ENCODE measurements at regions not wholly inside any gene's neighbourhood (a gene's known extent, or its start where the extent isn't known, plus 50 kb on each side); places are given as distances from the start of the nearest gene placed in this dataset.

DNA sequence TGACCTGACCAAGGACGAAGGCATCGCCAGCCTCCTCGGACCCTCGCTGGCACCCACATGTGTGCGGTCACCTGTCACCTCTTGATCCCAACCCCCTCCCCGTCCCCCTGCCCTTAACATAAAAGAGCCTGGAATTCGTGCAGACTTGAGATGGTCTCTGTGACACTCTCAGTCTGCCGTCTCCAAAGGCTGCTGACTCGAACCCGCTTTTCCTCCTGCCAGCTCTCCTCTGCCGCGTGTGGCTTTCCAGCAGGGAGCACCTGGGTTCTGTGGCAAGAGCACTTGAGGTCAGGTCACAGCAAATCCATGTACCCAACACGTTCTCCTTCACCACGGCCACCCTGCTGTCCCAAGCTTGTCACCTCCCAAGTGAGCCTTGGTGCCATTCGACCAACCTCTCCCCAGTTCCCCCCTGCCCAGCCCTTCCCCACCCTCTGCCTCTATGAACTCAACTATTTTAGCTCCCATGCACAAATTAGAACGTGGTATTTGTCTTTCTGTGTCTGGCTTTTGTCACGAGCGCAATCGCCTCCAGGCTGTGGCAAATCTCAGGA lies 207.6 kb downstream of the BRD1 start:
- TF ChIP-seq, protein P1, sequence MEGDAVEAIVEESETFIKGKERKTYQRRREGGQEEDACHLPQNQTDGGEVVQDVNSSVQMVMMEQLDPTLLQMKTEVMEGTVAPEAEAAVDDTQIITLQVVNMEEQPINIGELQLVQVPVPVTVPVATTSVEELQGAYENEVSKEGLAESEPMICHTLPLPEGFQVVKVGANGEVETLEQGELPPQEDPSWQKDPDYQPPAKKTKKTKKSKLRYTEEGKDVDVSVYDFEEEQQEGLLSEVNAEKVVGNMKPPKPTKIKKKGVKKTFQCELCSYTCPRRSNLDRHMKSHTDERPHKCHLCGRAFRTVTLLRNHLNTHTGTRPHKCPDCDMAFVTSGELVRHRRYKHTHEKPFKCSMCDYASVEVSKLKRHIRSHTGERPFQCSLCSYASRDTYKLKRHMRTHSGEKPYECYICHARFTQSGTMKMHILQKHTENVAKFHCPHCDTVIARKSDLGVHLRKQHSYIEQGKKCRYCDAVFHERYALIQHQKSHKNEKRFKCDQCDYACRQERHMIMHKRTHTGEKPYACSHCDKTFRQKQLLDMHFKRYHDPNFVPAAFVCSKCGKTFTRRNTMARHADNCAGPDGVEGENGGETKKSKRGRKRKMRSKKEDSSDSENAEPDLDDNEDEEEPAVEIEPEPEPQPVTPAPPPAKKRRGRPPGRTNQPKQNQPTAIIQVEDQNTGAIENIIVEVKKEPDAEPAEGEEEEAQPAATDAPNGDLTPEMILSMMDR (conservative IDR thresholded peaks at IDR 0.05; ENCODE audit: low read depth in 2 of 2): no peak
- TF ChIP-seq NANOG (IDR thresholded peaks at IDR 0.05; ENCODE audit: borderline replicate concordance) (no peak), POLR2AphosphoS5 (IDR thresholded peaks at IDR 0.05; ENCODE audit: low read depth) (no peak), EZH2 (IDR thresholded peaks at IDR 0.05; ENCODE audit: low read depth, unreplicated experiment) (no peak), EZH2phosphoT487 (IDR thresholded peaks at IDR 0.05; ENCODE audit: unreplicated experiment) (no peak), CREB1 (CRISPR knock-in tag; IDR thresholded peaks at IDR 0.05; ENCODE audit: low read depth) (no peak), JUNB (IDR thresholded peaks at IDR 0.05; ENCODE audit: unreplicated experiment) (no peak), ZNF331 (CRISPR knock-in tag; IDR thresholded peaks at IDR 0.05; ENCODE audit: low read depth) (no peak)
- TF ChIP-seq, protein P2, sequence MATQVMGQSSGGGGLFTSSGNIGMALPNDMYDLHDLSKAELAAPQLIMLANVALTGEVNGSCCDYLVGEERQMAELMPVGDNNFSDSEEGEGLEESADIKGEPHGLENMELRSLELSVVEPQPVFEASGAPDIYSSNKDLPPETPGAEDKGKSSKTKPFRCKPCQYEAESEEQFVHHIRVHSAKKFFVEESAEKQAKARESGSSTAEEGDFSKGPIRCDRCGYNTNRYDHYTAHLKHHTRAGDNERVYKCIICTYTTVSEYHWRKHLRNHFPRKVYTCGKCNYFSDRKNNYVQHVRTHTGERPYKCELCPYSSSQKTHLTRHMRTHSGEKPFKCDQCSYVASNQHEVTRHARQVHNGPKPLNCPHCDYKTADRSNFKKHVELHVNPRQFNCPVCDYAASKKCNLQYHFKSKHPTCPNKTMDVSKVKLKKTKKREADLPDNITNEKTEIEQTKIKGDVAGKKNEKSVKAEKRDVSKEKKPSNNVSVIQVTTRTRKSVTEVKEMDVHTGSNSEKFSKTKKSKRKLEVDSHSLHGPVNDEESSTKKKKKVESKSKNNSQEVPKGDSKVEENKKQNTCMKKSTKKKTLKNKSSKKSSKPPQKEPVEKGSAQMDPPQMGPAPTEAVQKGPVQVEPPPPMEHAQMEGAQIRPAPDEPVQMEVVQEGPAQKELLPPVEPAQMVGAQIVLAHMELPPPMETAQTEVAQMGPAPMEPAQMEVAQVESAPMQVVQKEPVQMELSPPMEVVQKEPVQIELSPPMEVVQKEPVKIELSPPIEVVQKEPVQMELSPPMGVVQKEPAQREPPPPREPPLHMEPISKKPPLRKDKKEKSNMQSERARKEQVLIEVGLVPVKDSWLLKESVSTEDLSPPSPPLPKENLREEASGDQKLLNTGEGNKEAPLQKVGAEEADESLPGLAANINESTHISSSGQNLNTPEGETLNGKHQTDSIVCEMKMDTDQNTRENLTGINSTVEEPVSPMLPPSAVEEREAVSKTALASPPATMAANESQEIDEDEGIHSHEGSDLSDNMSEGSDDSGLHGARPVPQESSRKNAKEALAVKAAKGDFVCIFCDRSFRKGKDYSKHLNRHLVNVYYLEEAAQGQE (IDR thresholded peaks at IDR 0.05; ENCODE audit: unreplicated experiment): no peak

All from GM23338 (cell line).